Activated T-cell treated with anti-CD3 and anti-CD28 coated beads, Interleukin-2, amount 50 U/mL, for 4 hours (primary cell): ENCODE measurements at regions not wholly inside any gene's neighbourhood (a gene's known extent, or its start where the extent isn't known, plus 50 kb on each side); places are given as distances from the start of the nearest gene placed in this dataset.

Experiments
- ATAC-seq, 2 donors: fragments of 200-7000 bp; cut with Tn5 transposase; one replicate each; pipeline ENCODE4 v1.10.0; 2021
- DNase-seq: peaks from one replicate; pipeline ENCODE4 v3.0.0-alpha.2; 2020
- H3K27me3 Mint-ChIP-seq: one replicate; pipeline ENCODE4 v1.8.0; 2021; ENCODE audit warnings: low read depth, mixed read lengths
- H3K36me3 Mint-ChIP-seq: one replicate; pipeline ENCODE4 v1.8.0; 2022; ENCODE audit warnings: mixed read lengths; ENCODE audit not compliant: insufficient read depth
- H3K4me1 Mint-ChIP-seq: one replicate; pipeline ENCODE4 v1.8.0; 2021; ENCODE audit warnings: low read depth, mixed read lengths
- H3K4me3 Mint-ChIP-seq: one replicate; pipeline ENCODE4 v1.8.0; 2021; ENCODE audit warnings: mild to moderate bottlenecking, moderate library complexity, mixed read lengths
- H3K9me3 Mint-ChIP-seq: one replicate; pipeline ENCODE4 v1.8.0; 2021; ENCODE audit warnings: mixed read lengths

GRCh38 chr1:189500778-189501177 is 976.9 kb downstream of the BRINP3 start:
- Mint-ChIP-seq H3K9me3 (peaks cover 17% of the 10 kb centered on the region), H3K4me1 (no peaks in the 10 kb centered on the region), H3K36me3 (no peaks in the 10 kb centered on the region), H3K4me3 (no peak overlapping the region), H3K27me3 (no peaks in the 10 kb centered on the region)
- DNase-seq (no peak), ATAC-seq (no peak)

DNA sequence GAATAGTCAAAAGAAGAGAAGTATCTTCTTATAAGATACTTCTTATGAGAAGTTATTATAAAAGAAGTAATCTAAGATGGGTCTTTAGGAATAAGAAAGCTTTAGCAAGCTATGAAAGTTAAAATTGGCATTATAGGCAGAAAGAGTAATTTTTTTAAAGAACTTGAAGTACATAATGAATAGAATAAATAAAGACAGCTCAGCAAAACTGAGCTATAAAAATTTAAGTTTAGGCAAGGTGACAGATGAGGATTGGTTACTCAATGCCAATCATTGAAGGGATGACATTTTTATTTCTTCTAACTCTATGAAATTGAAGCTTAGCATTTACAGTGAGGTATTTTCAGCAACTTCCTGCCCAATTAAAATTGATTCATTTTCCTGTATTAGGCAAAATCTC is 966.8 kb downstream of the BRINP3 start:
- ATAC-seq, result no peak
- H3K4me3 Mint-ChIP-seq, result no peak overlapping the region

DNA sequence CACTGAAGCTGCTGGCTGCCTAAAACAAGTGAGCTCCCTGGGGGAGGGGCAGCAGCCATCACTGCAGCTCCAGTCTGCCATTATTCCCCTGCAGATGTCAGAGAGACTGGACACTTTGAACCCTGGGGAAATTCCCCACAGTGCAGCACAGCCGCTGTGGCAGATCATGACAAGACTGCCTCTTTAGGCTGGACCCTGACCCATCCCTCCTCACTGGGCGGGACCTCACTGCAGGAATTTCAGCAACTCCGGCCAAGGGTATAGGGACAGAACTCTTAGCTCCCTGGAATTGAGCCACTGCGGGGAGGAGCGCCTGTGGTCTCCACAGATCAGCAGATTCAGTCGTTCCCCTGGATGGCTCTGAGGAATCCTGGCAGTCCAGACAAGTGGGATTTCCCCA is 964.6 kb downstream of the BRINP3 start:
- Mint-ChIP-seq H3K4me1 (no peaks in the 10 kb centered on the region), H3K9me3 (peaks cover 18% of the 10 kb centered on the region), H3K36me3 (no peaks in the 10 kb centered on the region), H3K4me3 (no peak overlapping the region), H3K27me3 (no peaks in the 10 kb centered on the region)
- ATAC-seq, result no peak
- no peak for DNase-seq

More for the DNA sequence above, 966.8 kb downstream of the BRINP3 start:
- no peak for DNase-seq
- Mint-ChIP-seq H3K27me3 (no peaks in the 10 kb centered on the region), H3K36me3 (no peaks in the 10 kb centered on the region), H3K9me3 (peaks cover 18% of the 10 kb centered on the region), H3K4me1 (no peaks in the 10 kb centered on the region)

GRCh38 chr1:189522441-189522840 is 955.2 kb downstream of the BRINP3 start:
- Mint-ChIP-seq H3K27me3 (no peaks in the 10 kb centered on the region), H3K9me3 (peaks cover 15% of the 10 kb centered on the region), H3K36me3 (no peaks in the 10 kb centered on the region), H3K4me1 (no peaks in the 10 kb centered on the region), H3K4me3 (no peak overlapping the region)
- DNase-seq (no peak), ATAC-seq (no peak)

- DNase-seq, result no peak
- H3K9me3 Mint-ChIP-seq, result peaks cover 15% of the 10 kb centered on the region
- H3K4me1 Mint-ChIP-seq, result no peaks in the 10 kb centered on the region
- no peak for ATAC-seq
- H3K36me3 Mint-ChIP-seq, result no peaks in the 10 kb centered on the region
- H3K27me3 Mint-ChIP-seq, result no peaks in the 10 kb centered on the region
- no peak overlapping the region for H3K4me3 Mint-ChIP-seq
Measured at GRCh38 chr1:189524501-189524900, 953.2 kb downstream of the BRINP3 start.

DNA sequence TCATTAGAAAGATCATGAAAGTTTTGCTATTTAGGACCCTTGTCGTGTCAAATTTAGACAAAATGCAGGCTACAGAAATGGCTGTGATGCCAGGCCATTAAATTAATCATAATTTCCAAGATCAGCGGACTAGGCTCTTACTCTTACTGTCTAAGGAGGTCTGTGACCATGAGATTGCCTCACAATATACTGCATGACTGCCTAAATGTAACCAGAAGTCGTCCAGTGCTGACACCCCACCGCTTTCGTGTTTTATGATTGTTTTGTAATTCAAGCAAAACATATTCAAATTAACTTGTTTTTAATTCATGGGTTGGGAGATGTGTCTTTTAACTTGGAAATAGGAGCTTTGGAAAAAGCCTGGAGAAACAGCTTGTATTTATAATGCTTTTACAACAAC is 947.5 kb downstream of the BRINP3 start:
- H3K4me1 Mint-ChIP-seq, result no peaks in the 10 kb centered on the region
- H3K27me3 Mint-ChIP-seq, result no peaks in the 10 kb centered on the region
- ATAC-seq, result no peak
- H3K36me3 Mint-ChIP-seq, result no peaks in the 10 kb centered on the region
- DNase-seq, result no peak
- H3K9me3 Mint-ChIP-seq, result peaks cover 15% of the 10 kb centered on the region
- no peak overlapping the region for H3K4me3 Mint-ChIP-seq

DNA sequence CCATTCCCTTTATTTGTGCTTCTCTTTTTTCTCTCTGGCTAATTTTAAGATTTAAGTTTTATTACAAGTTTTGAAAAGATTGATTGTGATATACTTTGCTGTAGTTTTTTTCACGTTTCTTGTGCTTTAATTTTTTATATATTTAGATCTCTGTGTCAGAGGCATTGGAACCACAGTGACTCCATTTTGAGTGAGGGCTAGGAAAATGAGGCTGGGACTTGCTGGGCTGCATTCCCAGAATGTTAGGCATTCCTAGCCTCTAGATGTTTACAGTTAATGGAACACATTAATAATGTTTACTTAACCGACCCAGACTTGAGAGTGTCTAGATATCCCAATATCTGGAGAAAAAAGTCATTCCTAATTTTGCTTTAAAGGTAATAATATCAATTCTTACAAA is 939.4 kb downstream of the BRINP3 start:
- Mint-ChIP-seq H3K27me3 (no peaks in the 10 kb centered on the region), H3K9me3 (peaks cover 16% of the 10 kb centered on the region)
- no peak for ATAC-seq

DNA sequence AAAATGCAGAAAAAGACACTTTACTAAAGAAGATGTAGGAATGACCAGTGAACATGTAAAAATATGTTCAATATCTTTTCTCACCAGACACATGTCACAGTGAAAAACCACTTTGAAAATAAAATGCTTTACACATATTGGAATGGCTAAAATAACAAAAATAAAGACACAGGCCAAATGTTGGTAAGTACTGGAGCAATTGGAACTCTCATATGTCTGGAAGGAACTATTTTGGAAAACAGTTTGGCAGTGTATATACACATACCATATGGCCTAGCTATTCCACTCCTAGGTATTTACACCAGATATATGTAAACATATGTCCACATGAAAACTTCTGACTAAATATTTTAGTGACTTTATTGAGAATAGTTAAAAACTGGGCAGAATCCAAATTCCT is 927.2 kb downstream of the BRINP3 start:
- Mint-ChIP-seq H3K4me1 (no peaks in the 10 kb centered on the region), H3K9me3 (peaks cover 8% of the 10 kb centered on the region)

More for the DNA sequence above, 939.4 kb downstream of the BRINP3 start:
- no peaks in the 10 kb centered on the region for H3K4me1 Mint-ChIP-seq
- no peak overlapping the region for H3K4me3 Mint-ChIP-seq
- DNase-seq, result no peak
- no peaks in the 10 kb centered on the region for H3K36me3 Mint-ChIP-seq

GRCh38 chr1:189563784-189564183 is 913.9 kb downstream of the BRINP3 start:
- Mint-ChIP-seq H3K36me3 (no peaks in the 10 kb centered on the region), H3K4me1 (no peaks in the 10 kb centered on the region), H3K9me3 (peaks cover 12% of the 10 kb centered on the region), H3K4me3 (no peak overlapping the region), H3K27me3 (no peaks in the 10 kb centered on the region)
- ATAC-seq, result no peak
- no peak for DNase-seq

More for the DNA sequence above, 927.2 kb downstream of the BRINP3 start:
- no peaks in the 10 kb centered on the region for H3K36me3 Mint-ChIP-seq
- no peaks in the 10 kb centered on the region for H3K27me3 Mint-ChIP-seq
- H3K4me3 Mint-ChIP-seq, result no peak overlapping the region
- DNase-seq, result no peak
- no peak for ATAC-seq

- H3K4me3 Mint-ChIP-seq, result no peak overlapping the region
- no peaks in the 10 kb centered on the region for H3K36me3 Mint-ChIP-seq
- no peak for DNase-seq
- no peak for ATAC-seq
- no peaks in the 10 kb centered on the region for H3K27me3 Mint-ChIP-seq
- peaks cover 16% of the 10 kb centered on the region for H3K9me3 Mint-ChIP-seq
- H3K4me1 Mint-ChIP-seq, result no peaks in the 10 kb centered on the region
Measured at GRCh38 chr1:189567890-189568289, 909.8 kb downstream of the BRINP3 start.

- H3K9me3 Mint-ChIP-seq, result no peaks in the 10 kb centered on the region
- ATAC-seq, result no peak
- no peaks in the 10 kb centered on the region for H3K27me3 Mint-ChIP-seq
- no peaks in the 10 kb centered on the region for H3K36me3 Mint-ChIP-seq
- DNase-seq, result no peak
- no peak overlapping the region for H3K4me3 Mint-ChIP-seq
- H3K4me1 Mint-ChIP-seq, result no peaks in the 10 kb centered on the region
Measured at GRCh38 chr1:189596197-189596596, 881.5 kb downstream of the BRINP3 start.

- ATAC-seq (no peak), DNase-seq (no peak)
- H3K36me3 Mint-ChIP-seq, result no peaks in the 10 kb centered on the region
- no peaks in the 10 kb centered on the region for H3K4me1 Mint-ChIP-seq
- no peaks in the 10 kb centered on the region for H3K9me3 Mint-ChIP-seq
- H3K27me3 Mint-ChIP-seq, result no peaks in the 10 kb centered on the region
- no peak overlapping the region for H3K4me3 Mint-ChIP-seq
Measured at GRCh38 chr1:189597083-189597482, 880.6 kb downstream of the BRINP3 start.

- ATAC-seq, result no peak
- Mint-ChIP-seq H3K9me3 (peaks cover 7% of the 10 kb centered on the region), H3K36me3 (no peaks in the 10 kb centered on the region), H3K4me3 (no peak overlapping the region), H3K4me1 (no peaks in the 10 kb centered on the region), H3K27me3 (no peaks in the 10 kb centered on the region)
- no peak for DNase-seq
Measured at GRCh38 chr1:189605226-189605625, 872.4 kb downstream of the BRINP3 start.

GRCh38 chr1:189606047-189606446 is 871.6 kb downstream of the BRINP3 start:
- H3K27me3 Mint-ChIP-seq, result no peaks in the 10 kb centered on the region
- ATAC-seq (no peak), DNase-seq (no peak)
- H3K9me3 Mint-ChIP-seq, result peaks cover 7% of the 10 kb centered on the region
- H3K4me3 Mint-ChIP-seq, result no peak overlapping the region
- H3K4me1 Mint-ChIP-seq, result no peaks in the 10 kb centered on the region
- no peaks in the 10 kb centered on the region for H3K36me3 Mint-ChIP-seq

- Mint-ChIP-seq H3K27me3 (no peaks in the 10 kb centered on the region), H3K4me3 (no peak overlapping the region), H3K4me1 (no peaks in the 10 kb centered on the region), H3K36me3 (no peaks in the 10 kb centered on the region), H3K9me3 (peaks cover 7% of the 10 kb centered on the region)
- DNase-seq, result no peak
- no peak for ATAC-seq
Measured at GRCh38 chr1:189606795-189607476, 870.7 kb downstream of the BRINP3 start.
